CD8-positive, alpha-beta memory T cell (primary cell): ENCODE measurements at regions not wholly inside any gene's neighbourhood (a gene's known extent, or its start where the extent isn't known, plus 50 kb on each side); places are given as distances from the start of the nearest gene placed in this dataset.

Source experiments
- CTCF ChIA-PET: fragments of 350-600 bp; sonication (Branson Sonifier 250); formaldehyde crosslinking; loops from one replicate; lab custom pipeline; 2021; ENCODE audit warnings: antibody characterized with exemption; lab: Charles Lee
- POLR2A ChIA-PET: fragments of 350-600 bp; sonication (Branson Sonifier 250); formaldehyde crosslinking; loops from one replicate; lab custom pipeline; 2021; ENCODE audit warnings: antibody characterized with exemption; lab: Charles Lee
- DNase-seq, 5 donors: peaks; one replicate each; pipeline versions ENCODE4 v3.0.0 to v3.0.0-alpha.2; 2020 to 2022; ENCODE audit warnings: mixed read lengths in 1 of 5
- H3K27ac ChIP-seq: one replicate; pipeline ENCODE4 v1.7.0; 2013; ENCODE audit warnings: low read depth, mild to moderate bottlenecking, low read length, moderate library complexity
- H3K27me3 ChIP-seq: 2 replicates; pipeline ENCODE4 v1.7.0; 2013; ENCODE audit warnings: low read length, mild to moderate bottlenecking; ENCODE audit not compliant: insufficient read depth, poor library complexity, severe bottlenecking
- H3K36me3 ChIP-seq: 2 replicates; pipeline ENCODE4 v1.7.0; 2013; ENCODE audit warnings: mild to moderate bottlenecking, low read length, moderate library complexity; ENCODE audit not compliant: insufficient read depth
- H3K4me1 ChIP-seq: 2 replicates; pipeline ENCODE4 v1.7.0; 2013; ENCODE audit warnings: mild to moderate bottlenecking, low read length, moderate library complexity; ENCODE audit not compliant: insufficient read depth
- H3K4me3 ChIP-seq: 2 replicates; pipeline ENCODE4 v1.7.0; 2013; ENCODE audit warnings: mild to moderate bottlenecking, low read length
- H3K9me3 ChIP-seq: 2 replicates; pipeline ENCODE4 v1.7.0; 2013; ENCODE audit warnings: mild to moderate bottlenecking, low read length
- H3K27ac Mint-ChIP-seq, 8 donors: one replicate each; pipeline ENCODE4 v1.8.0; 2020 to 2021; ENCODE audit warnings: mixed read lengths in 8 of 8, mild to moderate bottlenecking in 6 of 8, inconsistent platforms in 3 of 8, moderate library complexity in 3 of 8
- H3K27me3 Mint-ChIP-seq, 2 donors: one replicate each; pipeline ENCODE4 v1.8.0; 2020 to 2021; ENCODE audit warnings: mixed read lengths in 2 of 2, mild to moderate bottlenecking in 1 of 2, moderate library complexity in 1 of 2
- H3K36me3 Mint-ChIP-seq, 3 donors: one replicate each; pipeline ENCODE4 v1.8.0; 2020 to 2021; ENCODE audit warnings: mixed read lengths in 3 of 3, inconsistent platforms in 1 of 3, mild to moderate bottlenecking in 1 of 3
- H3K4me1 Mint-ChIP-seq, 3 donors: one replicate each; pipeline ENCODE4 v1.8.0; 2020 to 2021; ENCODE audit warnings: mixed read lengths in 3 of 3, inconsistent platforms in 1 of 3, mild to moderate bottlenecking in 1 of 3
- H3K4me3 Mint-ChIP-seq, 7 donors: one replicate each; pipeline ENCODE4 v1.8.0; 2020 to 2021; ENCODE audit warnings: mixed read lengths in 7 of 7, mild to moderate bottlenecking in 6 of 7, moderate library complexity in 4 of 7, inconsistent platforms in 2 of 7
- H3K9me3 Mint-ChIP-seq, 5 donors: one replicate each; pipeline ENCODE4 v1.8.0; 2020 to 2022; ENCODE audit warnings: mixed read lengths in 5 of 5, mild to moderate bottlenecking in 3 of 5, moderate library complexity in 2 of 5, inconsistent platforms in 1 of 5

- H3K27me3 ChIP-seq = no peaks in the 10 kb centered on the region
- H3K4me3 ChIP-seq = no peak overlapping the region
- Mint-ChIP-seq H3K36me3 (no peaks in the 10 kb centered on the region), H3K27ac (no peak overlapping the region), H3K4me1 (no peaks in the 10 kb centered on the region), H3K9me3 (peaks cover 0 to 3% (median 0%) of the 10 kb centered on the region in 5 donors), H3K4me3 (no peak overlapping the region), H3K27me3 (peaks cover 0 to 3% of the 10 kb centered on the region in 2 donors)
- H3K27ac ChIP-seq = no peak overlapping the region
- DNase-seq = no peak
- CTCF ChIA-PET = no interaction called here
- H3K36me3 ChIP-seq = no peaks in the 10 kb centered on the region
- POLR2A ChIA-PET = no interaction called here
- H3K4me1 ChIP-seq = no peaks in the 10 kb centered on the region
- H3K9me3 ChIP-seq = no peaks in the 10 kb centered on the region
These were observed 304.2 kb upstream of the PROX1 start for GRCh38 chr1:213683529-213683928.

- ChIA-PET POLR2A (no interaction called here), CTCF (no interaction called here)
- no peak for DNase-seq
- Histone ChIP-seq H3K4me1 (no peaks in the 10 kb centered on the region), H3K9me3 (no peaks in the 10 kb centered on the region), H3K27me3 (no peaks in the 10 kb centered on the region), H3K4me3 (no peak overlapping the region), H3K36me3 (no peaks in the 10 kb centered on the region), H3K27ac (no peak overlapping the region)
- Mint-ChIP-seq H3K36me3 (no peaks in the 10 kb centered on the region), H3K9me3 (peaks cover 0 to 3% (median 0%) of the 10 kb centered on the region in 5 donors), H3K27me3 (peaks cover 0 to 4% of the 10 kb centered on the region in 2 donors), H3K4me3 (no peak overlapping the region), H3K27ac (no peak overlapping the region), H3K4me1 (no peaks in the 10 kb centered on the region)
These were observed 303.3 kb upstream of the PROX1 start for GRCh38 chr1:213684454-213684853.

GRCh38 chr1:213685992-213686582, 301.7 kb upstream of the PROX1 start:
- CTCF ChIA-PET = no interaction called here
- H3K36me3 Mint-ChIP-seq = no peaks in the 10 kb centered on the region

DNA sequence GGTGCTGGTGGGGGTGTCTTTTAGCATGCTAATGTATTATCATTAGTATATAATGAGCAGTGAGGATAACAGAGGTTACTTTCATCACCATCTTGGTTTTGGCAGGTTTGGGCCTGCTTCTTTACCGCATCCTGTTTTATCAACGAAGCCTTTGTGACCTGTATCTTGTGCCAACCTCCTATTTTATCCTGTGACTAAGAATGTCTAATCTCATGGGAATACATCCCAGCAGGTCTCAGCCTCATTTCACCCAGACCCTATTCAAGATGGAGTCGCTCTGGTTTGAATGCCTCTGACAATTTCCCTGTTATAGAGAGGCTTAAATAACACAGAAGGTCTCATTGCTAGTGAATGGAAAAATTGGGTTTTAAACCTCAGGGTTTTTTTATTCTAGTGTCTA, 300.8 kb upstream of the PROX1 start:
- ChIA-PET CTCF (no interaction called here), POLR2A (no interaction called here)
- Histone ChIP-seq H3K36me3 (no peaks in the 10 kb centered on the region), H3K4me3 (no peak overlapping the region), H3K9me3 (no peaks in the 10 kb centered on the region), H3K27me3 (no peaks in the 10 kb centered on the region), H3K27ac (no peak overlapping the region), H3K4me1 (no peaks in the 10 kb centered on the region)
- H3K4me1 Mint-ChIP-seq = no peaks in the 10 kb centered on the region
- H3K9me3 Mint-ChIP-seq = peaks cover 0 to 2% (median 0%) of the 10 kb centered on the region in 5 donors
- peak overlapping the region in 1 of 8 donors; percentile 24 for H3K27ac Mint-ChIP-seq
- H3K27me3 Mint-ChIP-seq = peaks cover 0 to 2% of the 10 kb centered on the region in 2 donors
- DNase-seq = no peak
- H3K4me3 Mint-ChIP-seq = no peak overlapping the region
- H3K36me3 Mint-ChIP-seq = no peaks in the 10 kb centered on the region

More at GRCh38 chr1:213685992-213686582, 301.7 kb upstream of the PROX1 start:
- Histone ChIP-seq H3K4me1 (no peaks in the 10 kb centered on the region), H3K9me3 (no peaks in the 10 kb centered on the region), H3K4me3 (no peak overlapping the region), H3K27me3 (no peaks in the 10 kb centered on the region), H3K36me3 (no peaks in the 10 kb centered on the region), H3K27ac (no peak overlapping the region)
- Mint-ChIP-seq H3K27me3 (peaks cover 0 to 4% of the 10 kb centered on the region in 2 donors), H3K4me3 (no peak overlapping the region), H3K9me3 (peaks cover 0 to 3% (median 2%) of the 10 kb centered on the region in 5 donors), H3K4me1 (no peaks in the 10 kb centered on the region), H3K27ac (no peak overlapping the region)
- DNase-seq = no peak
- POLR2A ChIA-PET = no interaction called here

DNA sequence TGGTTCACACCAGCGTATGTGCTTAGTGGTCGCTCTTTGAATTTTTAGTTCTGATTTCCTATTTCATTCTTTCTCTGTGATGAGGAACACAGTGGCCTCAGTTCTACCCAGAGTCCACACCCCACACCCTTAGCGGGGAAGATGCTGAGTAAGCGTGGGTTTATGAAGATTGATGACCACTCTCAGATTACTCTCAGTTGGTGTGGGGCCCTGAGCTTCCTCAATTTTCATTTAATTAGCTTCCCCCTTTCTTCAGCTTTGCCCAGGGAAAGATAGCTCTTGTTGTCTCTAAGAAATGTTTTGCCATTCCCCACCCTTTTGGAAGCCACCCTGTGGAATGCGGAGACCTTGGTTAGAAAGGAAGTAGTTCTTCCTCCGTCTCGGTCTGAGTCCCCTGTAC, 299.9 kb upstream of the PROX1 start:
- H3K27me3 Mint-ChIP-seq = peaks cover 0 to 2% of the 10 kb centered on the region in 2 donors
- no peak overlapping the region for H3K27ac ChIP-seq
- peak overlapping the region in 1 of 7 donors; percentile 29 for H3K4me3 Mint-ChIP-seq
- POLR2A ChIA-PET = no interaction called here
- no peaks in the 10 kb centered on the region for H3K4me1 ChIP-seq
- H3K4me3 ChIP-seq = no peak overlapping the region
- H3K36me3 ChIP-seq = no peaks in the 10 kb centered on the region
- CTCF ChIA-PET = no interaction called here
- no peak overlapping the region for H3K27ac Mint-ChIP-seq
- no peak for DNase-seq
- peaks cover 0 to 3% (median 2%) of the 10 kb centered on the region in 5 donors for H3K9me3 Mint-ChIP-seq
- H3K4me1 Mint-ChIP-seq = no peaks in the 10 kb centered on the region
- no peaks in the 10 kb centered on the region for H3K27me3 ChIP-seq
- no peaks in the 10 kb centered on the region for H3K36me3 Mint-ChIP-seq
- no peaks in the 10 kb centered on the region for H3K9me3 ChIP-seq

GRCh38 chr1:213688655-213689054, 299.1 kb upstream of the PROX1 start:
- Mint-ChIP-seq H3K27ac (peak overlapping the region in 1 of 8 donors; percentile 58), H3K27me3 (peaks cover 0 to 2% of the 10 kb centered on the region in 2 donors), H3K9me3 (peaks cover 0 to 4% (median 3%) of the 10 kb centered on the region in 5 donors), H3K4me1 (no peaks in the 10 kb centered on the region), H3K36me3 (no peaks in the 10 kb centered on the region), H3K4me3 (no peak overlapping the region)
- no peak overlapping the region for H3K4me3 ChIP-seq
- no peak overlapping the region for H3K27ac ChIP-seq
- no peaks in the 10 kb centered on the region for H3K4me1 ChIP-seq
- H3K27me3 ChIP-seq = no peaks in the 10 kb centered on the region
- H3K9me3 ChIP-seq = no peaks in the 10 kb centered on the region
- ChIA-PET CTCF (no interaction called here), POLR2A (no interaction called here)
- H3K36me3 ChIP-seq = no peaks in the 10 kb centered on the region
- no peak for DNase-seq

GRCh38 chr1:213689260-213689659, 298.5 kb upstream of the PROX1 start:
- Mint-ChIP-seq H3K27me3 (peaks cover 0 to 2% of the 10 kb centered on the region in 2 donors), H3K9me3 (peaks cover 0 to 4% (median 3%) of the 10 kb centered on the region in 5 donors), H3K4me3 (no peak overlapping the region), H3K27ac (no peak overlapping the region), H3K36me3 (no peaks in the 10 kb centered on the region), H3K4me1 (no peaks in the 10 kb centered on the region)
- Histone ChIP-seq H3K4me1 (no peaks in the 10 kb centered on the region), H3K36me3 (no peaks in the 10 kb centered on the region), H3K27me3 (no peaks in the 10 kb centered on the region), H3K4me3 (no peak overlapping the region), H3K27ac (no peak overlapping the region), H3K9me3 (no peaks in the 10 kb centered on the region)
- ChIA-PET CTCF (no interaction called here), POLR2A (no interaction called here)
- no peak for DNase-seq

GRCh38 chr1:213690341-213690917, 297.3 kb upstream of the PROX1 start:
- peaks cover 0 to 4% (median 2%) of the 10 kb centered on the region in 5 donors for H3K9me3 Mint-ChIP-seq
- ChIA-PET CTCF (no interaction called here), POLR2A (no interaction called here)
- no peak for DNase-seq
- H3K36me3 Mint-ChIP-seq = no peaks in the 10 kb centered on the region
- H3K4me1 Mint-ChIP-seq = no peaks in the 10 kb centered on the region
- Histone ChIP-seq H3K9me3 (no peaks in the 10 kb centered on the region), H3K27ac (no peak overlapping the region), H3K4me3 (no peak overlapping the region), H3K36me3 (no peaks in the 10 kb centered on the region), H3K4me1 (no peaks in the 10 kb centered on the region), H3K27me3 (no peaks in the 10 kb centered on the region)
- no peak overlapping the region for H3K4me3 Mint-ChIP-seq
- peaks cover 0 to 2% of the 10 kb centered on the region in 2 donors for H3K27me3 Mint-ChIP-seq
- no peak overlapping the region for H3K27ac Mint-ChIP-seq
